Subcutaneous abdominal adipose tissue (tissue), 5 donors: ENCODE measurements at regions not wholly inside any gene's neighbourhood (a gene's known extent, or its start where the extent isn't known, plus 50 kb on each side); places are given as distances from the start of the nearest gene placed in this dataset.

ENCODE experiments used
- H3K27ac ChIP-seq: one replicate; pipeline ENCODE4 v1.7.0; 2013; ENCODE audit warnings: low read depth, mild to moderate bottlenecking, inconsistent platforms, low read length, moderate library complexity
- H3K27me3 ChIP-seq, 5 donors: one replicate each; pipeline ENCODE4 v1.7.0; 2013; ENCODE audit warnings: low read length in 5 of 5, inconsistent platforms in 1 of 5; ENCODE audit not compliant: control insufficient read depth in 5 of 5, insufficient read depth in 4 of 5
- H3K36me3 ChIP-seq, 5 donors: one replicate each; pipeline ENCODE4 v1.7.0; 2013; ENCODE audit warnings: low read length in 5 of 5; ENCODE audit not compliant: control insufficient read depth in 5 of 5, insufficient read depth in 5 of 5
- H3K4me1 ChIP-seq, 5 donors: one replicate each; pipeline ENCODE4 v1.7.0; 2013; ENCODE audit warnings: low read length in 5 of 5, mild to moderate bottlenecking in 3 of 5, moderate library complexity in 1 of 5; ENCODE audit not compliant: control insufficient read depth in 5 of 5, insufficient read depth in 5 of 5
- H3K4me3 ChIP-seq, 5 donors: one replicate each; pipeline ENCODE4 v1.7.0; 2013; ENCODE audit warnings: low read length in 5 of 5, low read depth in 1 of 5
- H3K9ac ChIP-seq, 5 donors: one replicate each; pipeline ENCODE4 v1.7.0; 2013; ENCODE audit warnings: low read length in 5 of 5, mild to moderate bottlenecking in 4 of 5, moderate library complexity in 3 of 5
- H3K9me3 ChIP-seq, 5 donors: one replicate each; pipeline ENCODE4 v1.7.0; 2013; ENCODE audit warnings: low read length in 5 of 5; ENCODE audit not compliant: control insufficient read depth in 5 of 5
- donor health status: healthy.
- donor health status: healthy.
- donor health status: healthy.
- donor health status: healthy.
- donor health status: healthy.

- no peak overlapping the region for H3K9ac ChIP-seq
- H3K4me1 ChIP-seq: peaks cover 32 to 84% (median 79%) of the 10 kb centered on the region in 5 donors
- H3K27ac ChIP-seq: peak overlapping the region; percentile 87
- H3K4me3 ChIP-seq: no peak overlapping the region
- H3K9me3 ChIP-seq: no peaks in the 10 kb centered on the region
- H3K27me3 ChIP-seq: peaks cover 0 to 4% (median 0%) of the 10 kb centered on the region in 5 donors
- no peaks in the 10 kb centered on the region for H3K36me3 ChIP-seq
Observed at GRCh38 chr3:194272861-194273742, 78.0 kb downstream of the CPN2 start.

- Histone ChIP-seq H3K4me1 (peaks cover 38 to 87% (median 85%) of the 10 kb centered on the region in 5 donors), H3K27me3 (peaks cover 0 to 4% (median 0%) of the 10 kb centered on the region in 5 donors), H3K9ac (no peak overlapping the region), H3K36me3 (no peaks in the 10 kb centered on the region), H3K4me3 (no peak overlapping the region), H3K9me3 (no peaks in the 10 kb centered on the region), H3K27ac (no peak overlapping the region)
Observed at GRCh38 chr3:194273743-194274310, 77.3 kb downstream of the CPN2 start.

DNA sequence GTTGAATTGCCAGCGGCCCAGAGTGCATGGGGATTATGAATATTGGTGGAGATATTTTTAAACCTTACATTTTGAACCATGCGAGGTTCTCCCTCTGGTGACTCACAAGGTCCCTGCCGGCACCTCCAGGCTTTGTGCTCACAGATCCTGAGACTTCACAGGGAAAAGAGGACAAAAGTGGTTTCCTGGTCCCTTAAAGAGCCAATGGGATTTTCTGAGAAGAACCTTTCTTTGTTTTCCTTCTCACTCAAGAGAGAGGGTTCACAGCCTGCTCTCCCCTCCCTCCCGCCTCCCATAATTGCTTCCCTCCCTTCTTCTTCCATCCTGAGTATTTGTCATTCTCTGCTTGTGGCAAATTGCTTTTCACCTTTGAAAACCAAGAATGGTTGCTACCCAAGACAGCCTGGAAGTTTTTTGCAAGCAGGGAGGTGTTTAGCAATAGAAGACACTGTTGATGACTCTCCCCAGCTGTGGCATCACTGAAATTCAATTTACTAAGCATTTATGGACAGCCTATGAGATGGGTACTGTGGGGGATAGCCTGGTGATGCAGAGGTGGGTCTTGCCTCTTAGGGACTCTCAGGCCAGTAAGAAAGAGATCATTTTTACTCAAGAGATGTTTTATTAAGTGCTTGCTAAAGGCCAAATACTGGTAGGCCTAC is 76.6 kb downstream of the CPN2 start:
- Histone ChIP-seq H3K27me3 (peaks cover 0 to 4% (median 0%) of the 10 kb centered on the region in 5 donors), H3K27ac (peak overlapping the region; percentile 6), H3K36me3 (no peaks in the 10 kb centered on the region), H3K4me1 (peaks cover 35 to 89% (median 85%) of the 10 kb centered on the region in 5 donors), H3K9ac (no peak overlapping the region), H3K9me3 (no peaks in the 10 kb centered on the region), H3K4me3 (no peak overlapping the region)

- peaks cover 0 to 4% (median 0%) of the 10 kb centered on the region in 5 donors for H3K27me3 ChIP-seq
- H3K27ac ChIP-seq: peak overlapping the region; percentile 6
- peaks cover 35 to 89% (median 85%) of the 10 kb centered on the region in 5 donors for H3K4me1 ChIP-seq
Observed at GRCh38 chr3:194275291-194275690, 75.8 kb downstream of the CPN2 start.

GRCh38 chr3:194275721-194276120 is 75.4 kb downstream of the CPN2 start:
- H3K27ac ChIP-seq: peak overlapping the region; percentile 99
- no peaks in the 10 kb centered on the region for H3K9me3 ChIP-seq
- peaks cover 31 to 89% (median 81%) of the 10 kb centered on the region in 5 donors for H3K4me1 ChIP-seq
- peaks cover 0 to 4% (median 0%) of the 10 kb centered on the region in 5 donors for H3K27me3 ChIP-seq
- no peak overlapping the region for H3K9ac ChIP-seq
- H3K36me3 ChIP-seq: no peaks in the 10 kb centered on the region
- H3K4me3 ChIP-seq: no peak overlapping the region

More at GRCh38 chr3:194275291-194275690, 75.8 kb downstream of the CPN2 start:
- Histone ChIP-seq H3K9me3 (no peaks in the 10 kb centered on the region), H3K4me3 (no peak overlapping the region), H3K36me3 (no peaks in the 10 kb centered on the region), H3K9ac (no peak overlapping the region)

DNA sequence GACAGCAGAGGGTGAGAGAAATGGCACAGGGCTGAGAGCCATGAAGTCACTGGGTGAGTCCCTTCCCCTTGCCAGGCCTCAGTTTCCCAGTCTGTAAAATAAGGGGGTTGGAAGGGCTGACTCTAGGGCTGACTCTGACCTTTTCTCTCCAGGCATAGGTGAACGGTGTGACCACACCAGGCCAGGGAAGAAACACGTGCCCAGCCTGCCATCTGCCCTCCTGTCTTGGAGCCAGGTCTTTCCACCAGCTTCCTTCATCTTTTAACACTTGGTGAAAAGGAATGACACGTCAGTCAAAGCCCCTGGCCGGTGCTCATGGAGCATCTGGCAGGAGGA is 74.4 kb downstream of the CPN2 start:
- H3K9me3 ChIP-seq: no peaks in the 10 kb centered on the region
- peak overlapping the region in 2 of 5 donors; percentile 7 to 79 for H3K9ac ChIP-seq
- peak overlapping the region; percentile 99 for H3K27ac ChIP-seq
- H3K27me3 ChIP-seq: peaks cover 0 to under 1% (median 0%) of the 10 kb centered on the region in 5 donors
- H3K4me1 ChIP-seq: peaks cover 22 to 87% (median 79%) of the 10 kb centered on the region in 5 donors
- H3K4me3 ChIP-seq: no peak overlapping the region
- no peaks in the 10 kb centered on the region for H3K36me3 ChIP-seq

DNA sequence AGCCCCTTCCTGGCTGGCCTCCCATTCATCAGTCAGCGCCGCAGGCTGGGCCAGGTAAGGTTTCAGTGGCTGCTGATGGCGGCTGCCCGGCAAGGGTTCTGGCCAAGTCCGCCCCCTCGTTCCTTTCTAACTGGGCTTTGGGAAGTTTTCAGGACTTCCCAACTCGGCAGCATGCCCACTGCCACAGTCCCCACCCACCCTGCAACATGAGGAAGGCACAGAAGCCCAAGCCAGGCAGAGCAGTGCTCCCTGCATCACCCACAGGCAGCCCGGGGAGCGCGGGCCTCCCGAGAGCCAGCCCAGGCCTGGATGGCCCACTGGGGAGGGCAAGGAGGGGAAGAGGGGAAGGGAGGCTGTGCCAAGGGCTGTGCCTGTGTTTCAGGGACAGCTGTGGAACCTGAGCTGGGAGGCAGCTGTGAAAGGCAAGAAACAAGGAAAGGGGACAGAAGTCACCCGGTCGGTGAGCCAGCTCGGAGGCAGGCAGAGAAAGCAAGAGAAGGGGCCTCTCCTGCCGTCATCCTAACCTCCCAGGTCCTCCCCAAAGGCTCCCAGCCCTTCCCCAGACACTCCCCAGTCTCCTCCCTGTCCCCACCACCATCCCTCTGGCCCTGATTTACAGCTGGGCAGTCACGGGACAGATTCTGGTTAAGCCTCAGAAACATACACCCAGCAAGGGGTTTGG is 73.9 kb downstream of the CPN2 start:
- Histone ChIP-seq H3K9me3 (no peaks in the 10 kb centered on the region), H3K36me3 (no peaks in the 10 kb centered on the region), H3K27ac (peak overlapping the region; percentile 99), H3K27me3 (no peaks in the 10 kb centered on the region), H3K4me3 (peak overlapping the region in 4 of 5 donors; percentile 2 to 40 (median 7)), H3K9ac (peak overlapping the region; percentile 52 to 79 (median 74)), H3K4me1 (peaks cover 25 to 87% (median 80%) of the 10 kb centered on the region in 5 donors)

DNA sequence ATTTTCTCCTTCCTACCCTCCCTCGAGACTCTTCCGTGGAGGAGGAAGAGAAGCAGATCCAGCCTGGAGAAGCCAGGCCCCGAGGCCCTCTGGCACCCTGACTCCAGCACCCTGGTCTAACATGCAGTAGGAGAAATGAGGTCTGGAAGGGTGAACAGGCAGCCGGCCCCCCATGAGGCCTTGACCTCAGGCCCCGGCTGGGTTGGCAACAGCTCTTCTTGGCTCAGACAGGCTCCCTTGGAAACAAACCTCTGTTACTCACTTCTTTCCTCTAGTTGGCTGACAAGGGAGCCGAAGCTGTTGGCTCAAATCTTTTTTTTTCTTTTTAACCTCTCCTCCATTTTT is 73.4 kb downstream of the CPN2 start:
- peak overlapping the region in 4 of 5 donors; percentile 2 to 40 (median 7) for H3K4me3 ChIP-seq
- peak overlapping the region; percentile 52 to 79 (median 74) for H3K9ac ChIP-seq
- H3K27ac ChIP-seq: peak overlapping the region; percentile 99

GRCh38 chr3:194278186-194278845 is 72.8 kb downstream of the CPN2 start:
- Histone ChIP-seq H3K4me3 (peak overlapping the region in 2 of 5 donors; percentile 24 to 48), H3K27ac (peak overlapping the region; percentile 99), H3K9ac (peak overlapping the region in 4 of 5 donors; percentile 49 to 67 (median 59)), H3K4me1 (peaks cover 33 to 87% (median 80%) of the 10 kb centered on the region in 5 donors), H3K36me3 (no peaks in the 10 kb centered on the region), H3K27me3 (no peaks in the 10 kb centered on the region), H3K9me3 (no peaks in the 10 kb centered on the region)

More for the DNA sequence above, 73.4 kb downstream of the CPN2 start:
- H3K27me3 ChIP-seq: no peaks in the 10 kb centered on the region
- H3K4me1 ChIP-seq: peaks cover 30 to 87% (median 80%) of the 10 kb centered on the region in 5 donors
- H3K36me3 ChIP-seq: no peaks in the 10 kb centered on the region
- H3K9me3 ChIP-seq: no peaks in the 10 kb centered on the region
